Progenitor cell of endocrine pancreas (in vitro differentiated cells): ENCODE measurements at regions not wholly inside any gene's neighbourhood (a gene's known extent, or its start where the extent isn't known, plus 50 kb on each side); places are given as distances from the start of the nearest gene placed in this dataset.

Experiments used
- DNase-seq: peaks from one replicate; pipeline ENCODE4 v3.0.0; 2021; ENCODE audit warnings: low spot score; ENCODE audit not compliant: unreplicated experiment
- H3K27ac Mint-ChIP-seq: 2 replicates; pipeline ENCODE4 v1.8.0; 2021; ENCODE audit warnings: mild to moderate bottlenecking, moderate library complexity, mixed read lengths
- H3K27me3 Mint-ChIP-seq: 2 replicates; pipeline ENCODE4 v1.8.0; 2021; ENCODE audit warnings: mixed read lengths
- H3K36me3 Mint-ChIP-seq: 2 replicates; pipeline ENCODE4 v1.8.0; 2022; ENCODE audit warnings: mixed read lengths; ENCODE audit not compliant: insufficient read depth
- H3K4me1 Mint-ChIP-seq: 2 replicates; pipeline ENCODE4 v1.8.0; 2021; ENCODE audit warnings: low read depth, mixed read lengths
- H3K4me3 Mint-ChIP-seq: 2 replicates; pipeline ENCODE4 v1.8.0; 2021; ENCODE audit warnings: low read depth, mild to moderate bottlenecking, moderate library complexity, mixed read lengths
- H3K9me3 Mint-ChIP-seq: 2 replicates; pipeline ENCODE4 v1.8.0; 2021; ENCODE audit warnings: low read depth, mixed read lengths
- TF ChIP-seq, protein P1 (sequence below): fragments of 200-600 bp; sonication (generic); IDR thresholded peaks from one replicate; pipeline ENCODE4 v1.5.0; 2021; ENCODE audit warnings: antibody characterized with exemption, mild to moderate bottlenecking; ENCODE audit not compliant: unreplicated experiment

DNA sequence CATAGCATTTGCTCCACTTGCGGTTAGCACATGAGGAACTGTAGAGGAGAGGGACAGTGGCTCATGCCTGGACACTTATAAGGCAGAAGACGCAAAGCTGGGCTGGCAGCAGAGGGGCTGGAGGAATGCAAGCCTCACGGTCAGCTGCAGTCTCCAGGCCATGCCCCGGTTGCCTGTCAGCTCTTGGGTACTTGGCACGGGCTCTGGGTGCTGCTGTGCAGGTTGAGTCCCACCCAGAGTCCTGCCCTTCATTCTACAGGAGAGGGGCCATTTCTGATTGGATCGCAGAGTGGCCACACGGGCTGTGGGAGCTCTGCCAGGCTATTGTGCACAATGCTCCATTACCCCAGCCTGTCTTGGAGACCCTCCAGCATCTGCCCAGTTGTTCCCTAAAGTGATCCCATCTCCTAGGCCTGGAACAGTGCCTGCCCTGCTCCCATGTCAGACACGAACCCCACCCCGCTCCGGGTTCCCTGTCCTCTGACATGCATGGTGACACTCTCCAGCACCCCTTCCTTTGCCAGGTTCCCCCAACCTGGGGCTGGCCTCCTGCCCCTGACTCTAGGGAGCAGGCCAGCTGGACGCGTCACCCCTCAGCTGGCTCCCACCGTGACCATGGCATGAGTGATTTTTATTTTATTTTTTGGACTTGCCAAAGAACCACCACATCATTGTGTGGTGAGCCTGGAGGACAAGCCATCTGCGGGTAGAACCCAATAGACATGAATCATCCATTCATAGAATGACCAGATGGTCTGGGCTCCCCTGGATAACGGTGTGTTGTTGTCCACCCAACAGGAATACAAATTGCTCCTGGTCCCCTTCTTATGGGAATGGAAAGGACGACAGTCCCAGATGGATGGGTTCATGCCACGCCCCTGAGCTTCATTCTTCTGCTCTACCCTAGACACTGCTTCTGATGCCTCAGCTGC lies 51.0 kb upstream of the KLF13 start:
- H3K27me3 Mint-ChIP-seq, result no peaks in the 10 kb centered on the region
- peaks cover 13% of the 10 kb centered on the region for H3K4me1 Mint-ChIP-seq
- TF ChIP-seq, protein P1, sequence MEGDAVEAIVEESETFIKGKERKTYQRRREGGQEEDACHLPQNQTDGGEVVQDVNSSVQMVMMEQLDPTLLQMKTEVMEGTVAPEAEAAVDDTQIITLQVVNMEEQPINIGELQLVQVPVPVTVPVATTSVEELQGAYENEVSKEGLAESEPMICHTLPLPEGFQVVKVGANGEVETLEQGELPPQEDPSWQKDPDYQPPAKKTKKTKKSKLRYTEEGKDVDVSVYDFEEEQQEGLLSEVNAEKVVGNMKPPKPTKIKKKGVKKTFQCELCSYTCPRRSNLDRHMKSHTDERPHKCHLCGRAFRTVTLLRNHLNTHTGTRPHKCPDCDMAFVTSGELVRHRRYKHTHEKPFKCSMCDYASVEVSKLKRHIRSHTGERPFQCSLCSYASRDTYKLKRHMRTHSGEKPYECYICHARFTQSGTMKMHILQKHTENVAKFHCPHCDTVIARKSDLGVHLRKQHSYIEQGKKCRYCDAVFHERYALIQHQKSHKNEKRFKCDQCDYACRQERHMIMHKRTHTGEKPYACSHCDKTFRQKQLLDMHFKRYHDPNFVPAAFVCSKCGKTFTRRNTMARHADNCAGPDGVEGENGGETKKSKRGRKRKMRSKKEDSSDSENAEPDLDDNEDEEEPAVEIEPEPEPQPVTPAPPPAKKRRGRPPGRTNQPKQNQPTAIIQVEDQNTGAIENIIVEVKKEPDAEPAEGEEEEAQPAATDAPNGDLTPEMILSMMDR, result no peak
- DNase-seq, result no peak
- no peak overlapping the region for H3K27ac Mint-ChIP-seq
- H3K36me3 Mint-ChIP-seq, result no peaks in the 10 kb centered on the region
- no peaks in the 10 kb centered on the region for H3K9me3 Mint-ChIP-seq
- no peak overlapping the region for H3K4me3 Mint-ChIP-seq

DNA sequence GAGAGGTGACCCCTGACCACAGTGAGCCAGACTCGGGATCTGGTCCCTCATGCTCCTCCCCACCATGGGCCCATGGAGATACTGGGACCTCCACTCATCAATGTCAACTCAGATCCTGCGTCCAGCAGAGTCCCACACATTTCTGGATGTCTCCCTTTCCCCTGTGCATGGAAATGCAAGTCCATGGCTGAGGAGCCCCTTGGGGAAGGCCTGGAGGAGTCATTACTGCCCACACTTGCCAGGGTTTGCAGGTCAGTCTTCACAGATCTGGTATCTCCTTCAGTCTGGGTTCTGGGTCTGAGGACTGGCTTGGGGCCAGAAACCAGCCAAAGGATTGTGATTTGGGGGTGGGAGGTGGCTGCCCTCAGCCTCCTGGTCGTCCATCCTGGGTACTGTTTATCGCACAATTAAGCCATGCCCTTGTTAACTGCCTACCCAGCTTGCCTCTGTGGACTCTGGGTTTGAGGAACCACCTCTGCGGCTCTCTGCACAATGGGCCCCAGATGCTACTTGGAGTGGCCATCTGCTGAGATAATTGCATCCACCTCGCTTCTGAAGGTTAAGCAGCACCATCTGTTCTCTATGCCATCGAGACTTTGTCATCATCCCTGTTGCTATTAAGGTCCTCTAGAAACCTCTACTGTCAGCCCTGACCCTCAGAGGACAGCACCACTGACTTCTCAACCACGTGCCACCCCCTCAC lies 49.9 kb upstream of the KLF13 start:
- Mint-ChIP-seq H3K4me3 (no peak overlapping the region), H3K27me3 (no peaks in the 10 kb centered on the region), H3K36me3 (no peaks in the 10 kb centered on the region), H3K27ac (no peak overlapping the region), H3K4me1 (peaks cover 15% of the 10 kb centered on the region), H3K9me3 (no peaks in the 10 kb centered on the region)
- TF ChIP-seq, protein P1, result no peak
- DNase-seq, result no peak
